Mesenchymal stem cell (in vitro differentiated cells and primary cell): ENCODE measurements at regions not wholly inside any gene's neighbourhood (a gene's known extent, or its start where the extent isn't known, plus 50 kb on each side); places are given as distances from the start of the nearest gene placed in this dataset.

ENCODE experiments used
- DNase-seq: peaks from one replicate; pipeline ENCODE4 v3.0.0-alpha.2; 2013
- H2AFZ ChIP-seq: one replicate; pipeline ENCODE4 v1.6.1; 2013; ENCODE audit warnings: low read depth, mild to moderate bottlenecking, control low read depth, inconsistent platforms, low read length, moderate library complexity
- H2AK5ac ChIP-seq: 2 replicates; pipeline ENCODE4 v1.6.1; 2013; ENCODE audit warnings: low read length, moderate library complexity, mild to moderate bottlenecking, inconsistent platforms; ENCODE audit not compliant: severe bottlenecking
- H2BK120ac ChIP-seq: one replicate; pipeline ENCODE4 v1.6.1; 2013; ENCODE audit warnings: low read depth, mild to moderate bottlenecking, inconsistent platforms, low read length, moderate library complexity
- H2BK12ac ChIP-seq, 2 experiments: one replicate each; pipeline ENCODE4 v1.6.1; 2013; ENCODE audit warnings: inconsistent platforms in 2 of 2, low read length in 2 of 2, mild to moderate bottlenecking in 2 of 2, moderate library complexity in 2 of 2, control low read depth in 1 of 2
- H2BK15ac ChIP-seq: one replicate; pipeline ENCODE4 v1.6.1; 2013; ENCODE audit warnings: mild to moderate bottlenecking, low read depth, inconsistent platforms; ENCODE audit not compliant: poor library complexity, severe bottlenecking
- H2BK5ac ChIP-seq: 2 replicates; pipeline ENCODE4 v1.6.1; 2013; ENCODE audit warnings: low read depth, mild to moderate bottlenecking, low read length, control low read depth, inconsistent platforms; ENCODE audit not compliant: poor library complexity, severe bottlenecking
- H3K14ac ChIP-seq, 2 experiments: one replicate each; pipeline ENCODE4 v1.6.1; 2013; ENCODE audit warnings: inconsistent platforms in 2 of 2, low read length in 2 of 2, control low read depth in 1 of 2, mild to moderate bottlenecking in 1 of 2, moderate library complexity in 1 of 2
- H3K18ac ChIP-seq, 2 experiments: one replicate each; pipeline ENCODE4 v1.6.1; 2013; ENCODE audit warnings: inconsistent platforms in 2 of 2, low read length in 2 of 2, control low read depth in 1 of 2, low read depth in 1 of 2, mild to moderate bottlenecking in 1 of 2
- H3K23ac ChIP-seq, 2 experiments: one replicate each; pipeline ENCODE4 v1.6.1; 2013; ENCODE audit warnings: inconsistent platforms in 2 of 2, low read length in 2 of 2, mild to moderate bottlenecking in 2 of 2, moderate library complexity in 2 of 2, control low read depth in 1 of 2
- H3K27ac ChIP-seq: 2 replicates; pipeline ENCODE4 v1.5.1; 2013; ENCODE audit warnings: mild to moderate bottlenecking, moderate library complexity, low read length, control low read depth, inconsistent platforms; ENCODE audit not compliant: poor library complexity, severe bottlenecking
- H3K27me3 ChIP-seq, 2 experiments: 2 replicates each; pipeline versions ENCODE4 v1.6.1 to v1.7.0; 2013; ENCODE audit warnings: low read length in 2 of 2, mild to moderate bottlenecking in 2 of 2, moderate library complexity in 2 of 2, control low read depth in 1 of 2, inconsistent platforms in 1 of 2; ENCODE audit not compliant: control insufficient read depth in 1 of 2, insufficient read depth in 1 of 2
- H3K36me3 ChIP-seq, 2 experiments: 2 replicates each; pipeline versions ENCODE4 v1.6.1 to v1.7.0; 2013; ENCODE audit warnings: low read length in 2 of 2, control low read depth in 1 of 2, inconsistent platforms in 1 of 2, low read depth in 1 of 2, mild to moderate bottlenecking in 1 of 2; ENCODE audit not compliant: insufficient read depth in 2 of 2, control insufficient read depth in 1 of 2
- H3K4ac ChIP-seq, 2 experiments: one replicate each; pipeline ENCODE4 v1.6.1; 2013; ENCODE audit warnings: inconsistent platforms in 2 of 2, low read length in 2 of 2, mild to moderate bottlenecking in 2 of 2, moderate library complexity in 2 of 2, control low read depth in 1 of 2, low read depth in 1 of 2
- H3K4me1 ChIP-seq: 2 replicates; pipeline ENCODE4 v1.6.1; 2013; ENCODE audit warnings: low read depth, low read length, control low read depth; ENCODE audit not compliant: control insufficient read depth, insufficient read depth
- H3K4me2 ChIP-seq: 2 replicates; pipeline ENCODE4 v1.6.1; 2013; ENCODE audit warnings: low read length, mild to moderate bottlenecking, inconsistent platforms; ENCODE audit not compliant: poor library complexity, severe bottlenecking
- H3K4me3 ChIP-seq, 2 experiments: 2 replicates each; pipeline versions ENCODE4 v1.5.1 to v1.7.0; 2013; ENCODE audit warnings: low read length in 2 of 2, mild to moderate bottlenecking in 2 of 2, control low read depth in 1 of 2, low read depth in 1 of 2; ENCODE audit not compliant: insufficient read depth in 1 of 2
- H3K79me1 ChIP-seq: replicated peaks from 2 replicates; pipeline ENCODE4 v1.6.1; 2013; ENCODE audit warnings: mild to moderate bottlenecking, control low read depth, low read length, inconsistent platforms; ENCODE audit not compliant: poor library complexity, severe bottlenecking
- H3K9ac ChIP-seq: 2 replicates; pipeline ENCODE4 v1.7.0; 2013; ENCODE audit warnings: mild to moderate bottlenecking, low read length, moderate library complexity
- H3K9me3 ChIP-seq: 2 replicates; pipeline ENCODE4 v1.7.0; 2013; ENCODE audit warnings: mild to moderate bottlenecking, low read length; ENCODE audit not compliant: control insufficient read depth
- H4K8ac ChIP-seq: one replicate; pipeline ENCODE4 v1.6.1; 2013; ENCODE audit warnings: inconsistent platforms, mild to moderate bottlenecking, low read length, moderate library complexity
- H4K91ac ChIP-seq: one replicate; pipeline ENCODE4 v1.6.1; 2013; ENCODE audit warnings: mild to moderate bottlenecking, low read length, inconsistent platforms
- WGBS: methylation state at CpG from one replicate; pipeline ENCODE4 v1.1.7; 2013; ENCODE audit warnings: mixed read lengths; 5-methylcytosine and 5-hydroxymethylcytosine counted together

GRCh38 chr17:22569459-22570143 lies 877.3 kb downstream of the KCNJ18 start:
- Histone ChIP-seq H4K8ac (no peak overlapping the region), H2AFZ (no peak overlapping the region), H2BK15ac (no peak overlapping the region), H3K9me3 (no peaks in the 10 kb centered on the region), H2BK5ac (no peak overlapping the region), H2BK12ac (no peak overlapping the region), H3K9ac (no peak overlapping the region), H3K27me3 (no peaks in the 10 kb centered on the region), H3K14ac (no peak overlapping the region), H3K27ac (no peak overlapping the region), H3K23ac (no peak overlapping the region), H3K4me1 (no peaks in the 10 kb centered on the region), H4K91ac (no peak overlapping the region), H3K18ac (no peak overlapping the region), H2BK120ac (no peak overlapping the region), H3K4me3 (no peak overlapping the region), H3K4ac (no peak overlapping the region), H3K36me3 (no peaks in the 10 kb centered on the region), H2AK5ac (no peak overlapping the region), H3K79me1 (no peaks in the 10 kb centered on the region), H3K4me2 (no peak overlapping the region)
- no peak for DNase-seq
- 84% methylated on average over 21 of the region's 21 CpGs for WGBS

- no peak overlapping the region for H3K4me3 ChIP-seq
- no peak overlapping the region for H3K4me2 ChIP-seq
- no peak overlapping the region for H3K23ac ChIP-seq
- no peak for DNase-seq
- H2BK12ac ChIP-seq: no peak overlapping the region
- H3K4ac ChIP-seq: no peak overlapping the region
- no peak overlapping the region for H2BK5ac ChIP-seq
- no peak overlapping the region for H2AFZ ChIP-seq
- H3K9ac ChIP-seq: no peak overlapping the region
- H3K36me3 ChIP-seq: no peaks in the 10 kb centered on the region
- WGBS: 78% methylated on average over 16 of the region's 17 CpGs
- H3K27ac ChIP-seq: no peak overlapping the region
- H2BK15ac ChIP-seq: no peak overlapping the region
- no peak overlapping the region for H3K18ac ChIP-seq
- no peak overlapping the region for H2BK120ac ChIP-seq
- no peak overlapping the region for H4K91ac ChIP-seq
- no peak overlapping the region for H2AK5ac ChIP-seq
- H3K27me3 ChIP-seq: no peaks in the 10 kb centered on the region
- no peak overlapping the region for H4K8ac ChIP-seq
- H3K9me3 ChIP-seq: no peaks in the 10 kb centered on the region
- H3K4me1 ChIP-seq: no peaks in the 10 kb centered on the region
- no peaks in the 10 kb centered on the region for H3K79me1 ChIP-seq
- H3K14ac ChIP-seq: no peak overlapping the region
These were observed 878.0 kb downstream of the KCNJ18 start for GRCh38 chr17:22570144-22570845.

GRCh38 chr17:22599322-22599721 lies 907.0 kb downstream of the KCNJ18 start:
- Histone ChIP-seq H3K9me3 (no peaks in the 10 kb centered on the region), H4K91ac (no peak overlapping the region), H3K4me2 (no peak overlapping the region), H3K9ac (no peak overlapping the region), H3K14ac (no peak overlapping the region), H2BK120ac (no peak overlapping the region), H2BK12ac (no peak overlapping the region), H3K36me3 (no peaks in the 10 kb centered on the region), H2BK15ac (no peak overlapping the region), H3K27me3 (no peaks in the 10 kb centered on the region), H3K4ac (no peak overlapping the region), H2AK5ac (no peak overlapping the region), H2BK5ac (no peak overlapping the region), H3K4me1 (no peaks in the 10 kb centered on the region), H3K27ac (no peak overlapping the region), H3K18ac (no peak overlapping the region), H2AFZ (no peak overlapping the region), H3K23ac (no peak overlapping the region), H3K4me3 (no peak overlapping the region), H3K79me1 (no peaks in the 10 kb centered on the region), H4K8ac (no peak overlapping the region)
- 31% methylated on average over 1 of the region's 3 CpGs for WGBS
- no peak for DNase-seq

GRCh38 chr17:22600644-22601298 lies 908.4 kb downstream of the KCNJ18 start:
- Histone ChIP-seq H2BK120ac (no peak overlapping the region), H3K23ac (no peak overlapping the region), H3K79me1 (no peaks in the 10 kb centered on the region), H3K27ac (no peak overlapping the region), H4K8ac (no peak overlapping the region), H2AK5ac (no peak overlapping the region), H3K27me3 (no peaks in the 10 kb centered on the region), H2BK15ac (no peak overlapping the region), H3K36me3 (no peaks in the 10 kb centered on the region), H3K4me3 (no peak overlapping the region), H3K9ac (no peak overlapping the region), H3K4ac (no peak overlapping the region), H3K9me3 (no peaks in the 10 kb centered on the region), H3K14ac (no peak overlapping the region), H3K4me2 (no peak overlapping the region), H3K4me1 (no peaks in the 10 kb centered on the region), H2AFZ (no peak overlapping the region), H2BK5ac (no peak overlapping the region), H3K18ac (no peak overlapping the region), H2BK12ac (no peak overlapping the region), H4K91ac (no peak overlapping the region)
- DNase-seq: peak; percentile 10
- 83% methylated on average over 2 of the region's 2 CpGs for WGBS
